Left lung (tissue), 4 donors: ENCODE measurements at regions not wholly inside any gene's neighbourhood (a gene's known extent, or its start where the extent isn't known, plus 50 kb on each side); places are given as distances from the start of the nearest gene placed in this dataset.

Experiments used
- ATAC-seq: fragments of 200-7000 bp; cut with Tn5 transposase; one replicate; pipeline ENCODE4 v1.9.1; 2020; ENCODE audit warnings: moderate library complexity
- DNase-seq, 4 donors: peaks; one replicate each; pipeline ENCODE4 v3.0.0-alpha.2; 2013 to 2020
- H3K27ac ChIP-seq, 2 donors: fragments of 200-600 bp; sonication (generic) in 1 of 2; one replicate each; pipeline versions ENCODE4 v1.5.0 to v1.8.0; 2020 to 2021
- H3K27me3 ChIP-seq, 2 donors: fragments of 200-600 bp; sonication (generic) in 1 of 2; one replicate each; pipeline versions ENCODE4 v1.5.0 to v1.8.0; 2020 to 2021
- H3K36me3 ChIP-seq, 2 donors: fragments of 200-600 bp; sonication (generic) in 1 of 2; one replicate each; pipeline versions ENCODE4 v1.5.0 to v1.8.0; 2020 to 2021
- H3K4me1 ChIP-seq, 2 donors: fragments of 200-600 bp; one replicate each; pipeline ENCODE4 v1.8.0; 2021
- H3K4me3 ChIP-seq, 2 donors: fragments of 200-600 bp; sonication (generic) in 1 of 2; one replicate each; pipeline versions ENCODE4 v1.5.0 to v1.8.0; 2020 to 2021; ENCODE audit warnings: mild to moderate bottlenecking in 1 of 2
- H3K9me3 ChIP-seq, 2 donors: fragments of 200-600 bp; sonication (generic) in 1 of 2; one replicate each; pipeline versions ENCODE4 v1.5.0 to v1.8.0; 2020 to 2021
- CTCF ChIP-seq, 2 donors: fragments of 200-600 bp; sonication (generic) in 1 of 2; IDR thresholded peaks; one replicate each; pipeline versions ENCODE4 v1.5.0 to v1.8.0; 2021; ENCODE audit warnings: antibody characterized with exemption in 2 of 2
- intact Hi-C, 2 donors: fragments of 100-400 bp; cut with DNase I; formaldehyde crosslinking; loops; one replicate each; pipeline versions ENCODE4 v1.11.2 to v1.14.2; 2022
- donor health status: DM: no; HTN: yes; CAD: no.
- donor health status: DM: no; HTN: no; CAD: no.

DNA sequence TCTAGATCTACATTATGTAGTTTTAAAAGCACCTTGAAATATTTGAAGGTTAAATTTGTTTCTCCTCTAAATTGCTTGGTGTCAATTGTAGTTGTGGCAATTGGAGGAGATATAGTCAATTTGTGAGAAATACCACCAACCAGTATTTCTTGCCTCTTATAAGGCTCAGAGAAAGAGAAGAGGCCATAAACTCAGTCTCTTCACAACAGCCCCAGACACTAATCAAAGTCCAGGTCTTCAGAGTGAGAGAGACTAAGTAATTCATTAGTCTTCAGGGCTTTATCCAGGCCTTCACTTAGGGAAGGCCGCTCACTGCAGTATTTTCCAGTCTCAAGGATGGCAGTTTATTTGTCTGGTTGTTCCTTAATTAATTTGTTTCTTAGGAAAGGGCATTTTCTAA, 168.0 kb upstream of the RGMB start:
- no peak for DNase-seq
- no peak for ATAC-seq

DNA sequence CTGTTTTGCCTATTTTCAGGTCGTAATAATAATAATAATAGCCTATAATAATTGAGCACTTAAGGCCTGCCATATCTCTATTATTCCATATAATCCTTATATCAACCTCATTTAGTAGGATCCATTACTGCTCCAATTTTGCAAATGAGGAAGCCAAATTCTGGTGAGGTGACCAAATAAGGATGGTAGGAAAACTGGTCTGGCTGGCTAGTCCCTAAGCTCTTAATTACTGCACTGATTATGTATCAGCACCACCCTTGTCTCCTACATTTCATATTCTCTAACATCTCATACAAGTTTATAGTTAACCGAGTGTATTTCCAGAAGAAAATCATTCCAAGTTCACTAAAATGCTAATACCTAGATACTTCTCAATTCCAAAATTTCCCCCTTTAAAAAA, 166.5 kb upstream of the RGMB start:
- intact Hi-C loops, result no loop called here
- ATAC-seq (no peak), DNase-seq (no peak)
- no peaks in the 10 kb centered on the region for H3K27me3 ChIP-seq
- no peaks in the 10 kb centered on the region for H3K9me3 ChIP-seq
- H3K27ac ChIP-seq, result no peak overlapping the region
- no peak for TF ChIP-seq CTCF (IDR thresholded peaks at IDR 0.05)
- no peaks in the 10 kb centered on the region for H3K36me3 ChIP-seq
- H3K4me3 ChIP-seq, result no peak overlapping the region
- no peaks in the 10 kb centered on the region for H3K4me1 ChIP-seq

More for the DNA sequence above, 168.0 kb upstream of the RGMB start:
- no peaks in the 10 kb centered on the region for H3K4me1 ChIP-seq
- no peaks in the 10 kb centered on the region for H3K27me3 ChIP-seq
- no peak overlapping the region for H3K27ac ChIP-seq
- H3K9me3 ChIP-seq, result peaks cover 0 to 3% of the 10 kb centered on the region in 2 donors
- H3K4me3 ChIP-seq, result no peak overlapping the region
- intact Hi-C loops, result no loop called here
- no peaks in the 10 kb centered on the region for H3K36me3 ChIP-seq
- TF ChIP-seq CTCF (IDR thresholded peaks at IDR 0.05), result no peak

- intact Hi-C loops, result no loop called here
- no peaks in the 10 kb centered on the region for H3K36me3 ChIP-seq
- TF ChIP-seq CTCF (IDR thresholded peaks at IDR 0.05), result no peak
- no peaks in the 10 kb centered on the region for H3K4me1 ChIP-seq
- no peak for DNase-seq
- no peaks in the 10 kb centered on the region for H3K9me3 ChIP-seq
- no peak for ATAC-seq
- no peak overlapping the region for H3K27ac ChIP-seq
- no peaks in the 10 kb centered on the region for H3K27me3 ChIP-seq
- H3K4me3 ChIP-seq, result no peak overlapping the region
Measured at GRCh38 chr5:98608052-98608451, 165.4 kb upstream of the RGMB start.

GRCh38 chr5:98614341-98614740, 159.1 kb upstream of the RGMB start:
- no peak for TF ChIP-seq CTCF (IDR thresholded peaks at IDR 0.05)
- Histone ChIP-seq H3K9me3 (no peaks in the 10 kb centered on the region), H3K27me3 (no peaks in the 10 kb centered on the region), H3K27ac (no peak overlapping the region), H3K36me3 (no peaks in the 10 kb centered on the region), H3K4me3 (no peak overlapping the region), H3K4me1 (no peaks in the 10 kb centered on the region)
- intact Hi-C loops, result no loop called here
- DNase-seq (no peak), ATAC-seq (no peak)

DNA sequence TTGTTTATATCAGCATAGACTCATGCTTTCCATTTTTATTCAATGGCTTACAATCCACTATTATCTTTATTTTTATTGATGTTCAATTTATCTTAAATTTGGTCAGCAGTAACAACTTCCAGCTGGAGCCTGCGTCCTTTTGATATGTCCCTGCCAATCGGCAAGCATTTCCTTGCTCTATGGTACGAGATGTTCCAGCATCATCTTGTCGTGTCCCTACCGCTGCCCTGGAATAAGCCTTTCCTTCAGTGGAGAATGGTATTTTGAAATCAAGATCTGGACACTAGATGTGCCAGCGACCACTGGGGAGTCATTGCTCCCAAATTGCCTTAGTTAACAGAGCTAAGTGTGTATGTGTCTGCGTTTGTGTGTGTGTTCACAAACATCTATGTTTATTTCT, 151.6 kb upstream of the RGMB start:
- ATAC-seq (no peak), DNase-seq (no peak)
- H3K27ac ChIP-seq, result no peak overlapping the region
- H3K9me3 ChIP-seq, result no peaks in the 10 kb centered on the region
- no peaks in the 10 kb centered on the region for H3K4me1 ChIP-seq
- no peaks in the 10 kb centered on the region for H3K36me3 ChIP-seq
- H3K4me3 ChIP-seq, result no peak overlapping the region
- no peak for TF ChIP-seq CTCF (IDR thresholded peaks at IDR 0.05)
- intact Hi-C loops, result no loop called here
- no peaks in the 10 kb centered on the region for H3K27me3 ChIP-seq
